Gastroesophageal sphincter (tissue), 4 donors: ENCODE measurements at regions not wholly inside any gene's neighbourhood (a gene's known extent, or its start where the extent isn't known, plus 50 kb on each side); places are given as distances from the start of the nearest gene placed in this dataset.

Experiments used
- ATAC-seq: fragments of 150-250 bp; one replicate; pipeline ENCODE4 v1.9.1; 2016; ENCODE audit warnings: mild to moderate bottlenecking, moderate library complexity
- H3K27ac ChIP-seq, 4 donors: fragments of 200-600 bp; sonication (generic) in 3 of 4; 1 replicate in 3 of 4; 2 replicates in 1 of 4; pipeline ENCODE4 v1.5.1; 2016 to 2019
- H3K27me3 ChIP-seq: fragments of 200-600 bp; sonication (generic); one replicate; pipeline ENCODE4 v1.5.1; 2019
- H3K36me3 ChIP-seq, 2 donors: fragments of 200-600 bp; sonication (generic); one replicate each; pipeline ENCODE4 v1.5.1; 2019; ENCODE audit warnings: control low read depth in 1 of 2
- H3K4me1 ChIP-seq, 3 donors: fragments of 200-600 bp; sonication (generic); 1 replicate in 2 of 3; 2 replicates in 1 of 3; pipeline ENCODE4 v1.5.1; 2016 to 2019; ENCODE audit warnings: control low read depth in 2 of 3
- H3K4me3 ChIP-seq, 2 donors: fragments of 200-600 bp; sonication (generic); one replicate each; pipeline ENCODE4 v1.5.1; 2019; ENCODE audit warnings: mild to moderate bottlenecking in 1 of 2, moderate library complexity in 1 of 2
- H3K9me3 ChIP-seq, 3 donors: fragments of 200-600 bp; sonication (generic); one replicate each; pipeline ENCODE4 v1.5.1; 2017 to 2019; ENCODE audit warnings: control low read depth in 2 of 3
- EP300 ChIP-seq: sonication (generic); formaldehyde crosslinking; IDR thresholded peaks from one replicate; pipeline ENCODE4 v1.6.1; 2017; ENCODE audit warnings: antibody characterized with exemption, mild to moderate bottlenecking
- POLR2A ChIP-seq, 2 donors: fragments of 450-650 bp; IDR thresholded peaks; one replicate each; pipeline ENCODE4 v1.6.1; 2017; ENCODE audit warnings: antibody characterized with exemption in 2 of 2, mild to moderate bottlenecking in 2 of 2, moderate library complexity in 1 of 2
- POLR2AphosphoS5 ChIP-seq: sonication (generic); formaldehyde crosslinking; IDR thresholded peaks from one replicate; pipeline ENCODE4 v1.6.1; 2017; ENCODE audit warnings: antibody characterized with exemption
- WGBS, 2 donors: methylation state at CpG; one replicate each; pipeline ENCODE4 v1.1.5; 2018; ENCODE audit warnings: low coverage in 1 of 2; 5-methylcytosine and 5-hydroxymethylcytosine counted together
- TF ChIP-seq, protein P1 (sequence below), 4 experiments: fragments of 200-600 bp in 2 of 4; fragments of 450-650 bp in 2 of 4; sonication (generic) in 1 of 4; IDR thresholded peaks; one replicate each; pipeline ENCODE4 v1.5.1; 2017 to 2019; ENCODE audit warnings: antibody characterized with exemption in 4 of 4, mild to moderate bottlenecking in 2 of 4, moderate library complexity in 2 of 4

DNA sequence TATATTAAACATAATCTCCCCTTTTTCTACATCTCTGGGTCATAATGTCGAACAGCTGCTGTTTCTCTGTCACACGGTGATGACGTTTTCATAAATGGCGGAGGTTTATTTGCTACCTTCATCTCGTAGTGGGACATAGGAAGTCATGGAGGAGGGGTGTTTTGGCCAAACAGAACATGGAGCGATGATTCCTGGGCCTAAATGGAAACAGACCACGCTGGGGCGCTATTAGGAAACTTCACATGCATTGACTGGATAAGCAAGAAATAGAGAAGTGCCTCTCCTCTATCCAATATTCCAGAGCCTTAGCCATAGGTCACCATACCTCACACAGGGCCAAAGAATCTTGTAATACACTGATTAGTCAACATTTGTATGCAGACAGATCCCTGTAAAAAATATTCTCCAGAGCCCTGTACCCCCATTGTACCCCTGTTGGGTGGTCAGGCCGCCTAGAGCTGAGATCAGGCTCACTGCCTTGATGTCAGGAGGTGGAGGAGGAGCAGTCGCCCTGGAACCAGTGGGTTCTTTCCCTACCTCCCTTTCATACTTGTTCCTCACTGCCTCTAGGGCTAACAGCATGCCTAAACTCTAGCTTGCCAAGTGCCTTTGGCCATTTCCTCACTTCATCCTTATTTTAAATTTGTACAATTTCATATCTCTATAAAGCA is 77.8 kb upstream of the SPIN1 start:
- H3K4me1 ChIP-seq = no peaks in the 10 kb centered on the region
- no peak for ATAC-seq
- H3K27ac ChIP-seq = no peak overlapping the region
- no peaks in the 10 kb centered on the region for H3K9me3 ChIP-seq
- H3K4me3 ChIP-seq = no peak overlapping the region
- TF ChIP-seq POLR2AphosphoS5 (no peak), POLR2A (IDR thresholded peaks at IDR 0.05) (no peak), EP300 (no peak)
- no peaks in the 10 kb centered on the region for H3K27me3 ChIP-seq
- 55 to 72% methylated on average over 7 to 8 of the region's 10 CpGs for WGBS, 2 donors
- no peaks in the 10 kb centered on the region for H3K36me3 ChIP-seq

GRCh38 chr9:88308831-88309560 is 79.2 kb upstream of the SPIN1 start:
- H3K9me3 ChIP-seq = no peaks in the 10 kb centered on the region
- H3K27ac ChIP-seq = no peak overlapping the region
- H3K27me3 ChIP-seq = no peaks in the 10 kb centered on the region
- TF ChIP-seq POLR2AphosphoS5 = no peak
- H3K4me1 ChIP-seq = no peaks in the 10 kb centered on the region
- WGBS, 2 donors = 50 to 55% methylated on average over 4 to 6 of the region's 7 CpGs
- no peaks in the 10 kb centered on the region for H3K36me3 ChIP-seq
- ATAC-seq = no peak
- H3K4me3 ChIP-seq = no peak overlapping the region

- H3K36me3 ChIP-seq = no peaks in the 10 kb centered on the region
- H3K4me1 ChIP-seq = no peaks in the 10 kb centered on the region
- no peak overlapping the region for H3K4me3 ChIP-seq
- TF ChIP-seq POLR2A (IDR thresholded peaks at IDR 0.05) (no peak), EP300 (no peak), POLR2AphosphoS5 (no peak)
- TF ChIP-seq, protein P1, sequence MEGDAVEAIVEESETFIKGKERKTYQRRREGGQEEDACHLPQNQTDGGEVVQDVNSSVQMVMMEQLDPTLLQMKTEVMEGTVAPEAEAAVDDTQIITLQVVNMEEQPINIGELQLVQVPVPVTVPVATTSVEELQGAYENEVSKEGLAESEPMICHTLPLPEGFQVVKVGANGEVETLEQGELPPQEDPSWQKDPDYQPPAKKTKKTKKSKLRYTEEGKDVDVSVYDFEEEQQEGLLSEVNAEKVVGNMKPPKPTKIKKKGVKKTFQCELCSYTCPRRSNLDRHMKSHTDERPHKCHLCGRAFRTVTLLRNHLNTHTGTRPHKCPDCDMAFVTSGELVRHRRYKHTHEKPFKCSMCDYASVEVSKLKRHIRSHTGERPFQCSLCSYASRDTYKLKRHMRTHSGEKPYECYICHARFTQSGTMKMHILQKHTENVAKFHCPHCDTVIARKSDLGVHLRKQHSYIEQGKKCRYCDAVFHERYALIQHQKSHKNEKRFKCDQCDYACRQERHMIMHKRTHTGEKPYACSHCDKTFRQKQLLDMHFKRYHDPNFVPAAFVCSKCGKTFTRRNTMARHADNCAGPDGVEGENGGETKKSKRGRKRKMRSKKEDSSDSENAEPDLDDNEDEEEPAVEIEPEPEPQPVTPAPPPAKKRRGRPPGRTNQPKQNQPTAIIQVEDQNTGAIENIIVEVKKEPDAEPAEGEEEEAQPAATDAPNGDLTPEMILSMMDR (IDR thresholded peaks at IDR 0.05) = no peak
- H3K27ac ChIP-seq = no peak overlapping the region
- no peaks in the 10 kb centered on the region for H3K9me3 ChIP-seq
- no peaks in the 10 kb centered on the region for H3K27me3 ChIP-seq
- ATAC-seq = no peak
- 81% methylated on average over 6 of the region's 7 CpGs; no CpG with 5 or more reads in 1 of the 2 donors for WGBS, 2 donors
Observed at GRCh38 chr9:88307136-88307535, 81.1 kb upstream of the SPIN1 start.

GRCh38 chr9:88303721-88304451 is 84.4 kb upstream of the SPIN1 start:
- no peaks in the 10 kb centered on the region for H3K9me3 ChIP-seq
- no peaks in the 10 kb centered on the region for H3K4me1 ChIP-seq
- no peaks in the 10 kb centered on the region for H3K27me3 ChIP-seq
- 62 to 64% methylated on average over 3 of the region's 4 CpGs for WGBS, 2 donors
- H3K4me3 ChIP-seq = no peak overlapping the region
- no peak overlapping the region for H3K27ac ChIP-seq
- no peak for ATAC-seq
- TF ChIP-seq POLR2A (IDR thresholded peaks at IDR 0.05) (no peak), POLR2AphosphoS5 (no peak), EP300 (no peak)
- TF ChIP-seq, protein P1 (IDR thresholded peaks at IDR 0.05) = no peak
- H3K36me3 ChIP-seq = no peaks in the 10 kb centered on the region

- Histone ChIP-seq H3K27me3 (no peaks in the 10 kb centered on the region), H3K4me1 (no peaks in the 10 kb centered on the region), H3K9me3 (no peaks in the 10 kb centered on the region), H3K27ac (no peak overlapping the region), H3K36me3 (no peaks in the 10 kb centered on the region), H3K4me3 (no peak overlapping the region)
- 84 to 96% methylated on average over 4 to 7 of the region's 7 CpGs for WGBS, 2 donors
- ATAC-seq = no peak
- TF ChIP-seq EP300 (no peak), POLR2AphosphoS5 (no peak)
- TF ChIP-seq, protein P1 (IDR thresholded peaks at IDR 0.05) = no peak
Observed at GRCh38 chr9:88302579-88303324, 85.5 kb upstream of the SPIN1 start.
